GM21737 (cell line): ENCODE measurements at regions not wholly inside any gene's neighbourhood (a gene's known extent, or its start where the extent isn't known, plus 50 kb on each side); places are given as distances from the start of the nearest gene placed in this dataset.
"Not testable (repeated sequence)": the region's sequence is repeated elsewhere in the genome, so short reads cannot be mapped to it uniquely, and the experiment has no call there.

ENCODE experiments used
- ATAC-seq: cut with Tn5 transposase; IDR thresholded peaks from one replicate; pipeline ENCODE4 v1.9.1; 2021; ENCODE audit warnings: mild to moderate bottlenecking, moderate library complexity; ENCODE audit not compliant: unreplicated experiment

- no peak for ATAC-seq
Observed at GRCh38 chr1:103469801-103470200, 55.7 kb upstream of the RNPC3 start.

- ATAC-seq, result no peak
Observed at GRCh38 chr1:103467100-103467499, 58.4 kb upstream of the RNPC3 start.

GRCh38 chr1:103461161-103462105 is 64.1 kb upstream of the RNPC3 start:
- ATAC-seq, result no peak

- no peak for ATAC-seq
Observed at GRCh38 chr1:103460511-103460910, 65.0 kb upstream of the RNPC3 start.

- no peak for ATAC-seq
Observed at GRCh38 chr1:103459346-103459745, 66.2 kb upstream of the RNPC3 start.

- no peak for ATAC-seq
Observed at GRCh38 chr1:103457886-103458455, 67.5 kb upstream of the RNPC3 start.

- ATAC-seq, result no peak
Observed at GRCh38 chr1:103448560-103448959, 76.9 kb upstream of the RNPC3 start.

- no peak for ATAC-seq
Observed at GRCh38 chr1:103447471-103447870, 78.0 kb upstream of the RNPC3 start.

GRCh38 chr1:103441342-103441741 is 84.2 kb upstream of the RNPC3 start:
- no peak for ATAC-seq

GRCh38 chr1:103436568-103437100 is 88.9 kb upstream of the RNPC3 start:
- not testable (repeated sequence) for ATAC-seq

- ATAC-seq, result no peak
Observed at GRCh38 chr1:103435443-103435842, 90.1 kb upstream of the RNPC3 start.

- no peak for ATAC-seq
Observed at GRCh38 chr1:103424650-103425049, 100.8 kb upstream of the RNPC3 start.

- no peak for ATAC-seq
Observed at GRCh38 chr1:103416681-103417286, 108.7 kb upstream of the RNPC3 start.

- no peak for ATAC-seq
Observed at GRCh38 chr1:103387898-103388297, 137.6 kb upstream of the RNPC3 start.

GRCh38 chr1:103373991-103374390 is 151.5 kb upstream of the RNPC3 start:
- no peak for ATAC-seq

- no peak for ATAC-seq
Observed at GRCh38 chr1:103372866-103373265, 152.6 kb upstream of the RNPC3 start.

- no peak for ATAC-seq
Observed at GRCh38 chr1:103371234-103371633, 154.3 kb upstream of the RNPC3 start.

GRCh38 chr1:103367186-103367585 is 158.3 kb upstream of the RNPC3 start:
- no peak for ATAC-seq

GRCh38 chr1:103365860-103366569 is 159.5 kb upstream of the RNPC3 start:
- no peak for ATAC-seq

GRCh38 chr1:103363008-103363365 is 162.5 kb upstream of the RNPC3 start:
- ATAC-seq, result no peak

- ATAC-seq, result no peak
Observed at GRCh38 chr1:103362348-103363007, 163.0 kb upstream of the RNPC3 start.
